ENCODE measurements at regions not wholly inside any gene's neighbourhood (a gene's known extent, or its start where the extent isn't known, plus 50 kb on each side); places are given as distances from the start of the nearest gene placed in this dataset.

- TF ChIP-seq CTCF (IDR thresholded peaks at IDR 0.05; ENCODE audit: poor library complexity) (no peak), EZH2 (IDR thresholded peaks at IDR 0.05; ENCODE audit: borderline replicate concordance) (no peak), EZH2phosphoT487 (IDR thresholded peaks at IDR 0.05; ENCODE audit: low read depth, severe bottlenecking, unreplicated experiment) (no peak)
Observed at GRCh38 chr3:72636969-72637597, 211.2 kb downstream of the SHQ1 start.

Data from hepatocyte (in vitro differentiated cells).